ENCODE measurements at regions not wholly inside any gene's neighbourhood (a gene's known extent, or its start where the extent isn't known, plus 50 kb on each side); places are given as distances from the start of the nearest gene placed in this dataset.
"Not testable (repeated sequence)": the region's sequence is repeated elsewhere in the genome, so short reads cannot be mapped to it uniquely, and the experiment has no call there.

- Histone ChIP-seq H3K9me2 (replicated peaks; ENCODE audit: insufficient read depth, low read length) (no peaks in the 10 kb centered on the region; the same call in 1 of the 2 replicates), H3K27ac (ENCODE audit: low read depth, low read length) (no peak overlapping the region), H3K36me3 (ENCODE audit: low read length) (no peaks in the 10 kb centered on the region), H3K4me2 (ENCODE audit: low read depth, low read length, poor library complexity, severe bottlenecking) (no peak overlapping the region), H3K27me3 (ENCODE audit: low read length) (no peaks in the 10 kb centered on the region), H3K9ac (ENCODE audit: low read length) (no peak overlapping the region), H3K9me3 (ENCODE audit: insufficient read depth, low read length) (no peaks in the 10 kb centered on the region), H2AFZ (ENCODE audit: low read depth, low read length, severe bottlenecking) (no peak overlapping the region), H3F3A (ENCODE audit: insufficient read depth) (no peaks in the 10 kb centered on the region), H3K4me3 (ENCODE audit: insufficient read depth, low read length, poor library complexity, severe bottlenecking) (no peak overlapping the region), H4K20me1 (ENCODE audit: low read depth, low read length) (no peaks in the 10 kb centered on the region), H3K79me2 (ENCODE audit: insufficient read depth, low read length) (no peaks in the 10 kb centered on the region)
- no peak for TF ChIP-seq CTCF (IDR thresholded peaks at IDR 0.05; ENCODE audit: insufficient read depth, low read length, poor library complexity, severe bottlenecking)
- TF ChIP-seq EZH2phosphoT487 (conservative IDR thresholded peaks at IDR 0.05; ENCODE audit: low read length): no peak
Observed at GRCh38 chr5:121485281-121485680, 366.4 kb upstream of the FTMT start.

GRCh38 chr5:121485999-121486398 is 365.7 kb upstream of the FTMT start:
- H3K9me3 ChIP-seq (ENCODE audit: insufficient read depth, low read length); H2AFZ ChIP-seq (ENCODE audit: low read depth, low read length, severe bottlenecking); H3K4me3 ChIP-seq (ENCODE audit: insufficient read depth, low read length, poor library complexity, severe bottlenecking); H3K4me2 ChIP-seq (ENCODE audit: low read depth, low read length, poor library complexity, severe bottlenecking); H3F3A ChIP-seq (ENCODE audit: insufficient read depth); H3K36me3 ChIP-seq (ENCODE audit: low read length); H3K9ac ChIP-seq (ENCODE audit: low read length); H3K79me2 ChIP-seq (ENCODE audit: insufficient read depth, low read length); H3K27me3 ChIP-seq (ENCODE audit: low read length); H3K27ac ChIP-seq (ENCODE audit: low read depth, low read length); H4K20me1 ChIP-seq (ENCODE audit: low read depth, low read length); H3K9me2 ChIP-seq (replicated peaks; ENCODE audit: insufficient read depth, low read length): not testable (repeated sequence)

DNA sequence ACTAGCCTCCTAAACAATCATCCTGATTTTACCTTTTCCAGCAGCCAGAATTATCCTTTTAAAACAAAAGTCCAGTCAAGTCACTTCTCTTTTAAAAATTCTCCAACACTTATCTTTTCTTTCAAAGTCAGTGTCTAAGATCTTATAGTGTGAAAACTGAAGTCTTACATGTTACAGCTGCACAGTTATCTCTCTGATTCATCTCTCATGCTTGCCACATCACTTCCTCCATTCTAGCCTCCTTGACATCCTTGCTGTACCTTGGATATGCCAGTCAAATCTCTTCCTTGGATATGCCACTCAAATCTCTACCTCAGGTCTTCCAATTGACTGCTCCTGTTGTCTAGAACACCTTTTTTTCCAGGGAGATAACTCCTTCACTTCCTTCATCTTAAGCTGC is 361.7 kb upstream of the FTMT start:
- no peak overlapping the region for H3K9ac ChIP-seq (ENCODE audit: low read length)
- no peak overlapping the region for H3K4me3 ChIP-seq (ENCODE audit: insufficient read depth, low read length, poor library complexity, severe bottlenecking)
- TF ChIP-seq CTCF (IDR thresholded peaks at IDR 0.05; ENCODE audit: insufficient read depth, low read length, poor library complexity, severe bottlenecking): no peak
- TF ChIP-seq EZH2phosphoT487 (conservative IDR thresholded peaks at IDR 0.05; ENCODE audit: low read length): no peak
- no peaks in the 10 kb centered on the region for H3K27me3 ChIP-seq (ENCODE audit: low read length)
- no peaks in the 10 kb centered on the region for H3K9me3 ChIP-seq (ENCODE audit: insufficient read depth, low read length)
- H3F3A ChIP-seq (ENCODE audit: insufficient read depth): no peaks in the 10 kb centered on the region
- H3K4me2 ChIP-seq (ENCODE audit: low read depth, low read length, poor library complexity, severe bottlenecking): no peak overlapping the region
- no peaks in the 10 kb centered on the region for H3K79me2 ChIP-seq (ENCODE audit: insufficient read depth, low read length)
- no peaks in the 10 kb centered on the region; the same call in 1 of the 2 replicates for H3K9me2 ChIP-seq (replicated peaks; ENCODE audit: insufficient read depth, low read length)
- H2AFZ ChIP-seq (ENCODE audit: low read depth, low read length, severe bottlenecking): no peak overlapping the region
- H4K20me1 ChIP-seq (ENCODE audit: low read depth, low read length): no peaks in the 10 kb centered on the region
- H3K27ac ChIP-seq (ENCODE audit: low read depth, low read length): no peak overlapping the region
- H3K36me3 ChIP-seq (ENCODE audit: low read length): no peaks in the 10 kb centered on the region

- Histone ChIP-seq H3K9me3 (ENCODE audit: insufficient read depth, low read length) (no peaks in the 10 kb centered on the region), H3K27me3 (ENCODE audit: low read length) (no peaks in the 10 kb centered on the region), H3K4me2 (ENCODE audit: low read depth, low read length, poor library complexity, severe bottlenecking) (no peak overlapping the region), H3K9ac (ENCODE audit: low read length) (no peak overlapping the region), H3F3A (ENCODE audit: insufficient read depth) (no peaks in the 10 kb centered on the region), H2AFZ (ENCODE audit: low read depth, low read length, severe bottlenecking) (no peak overlapping the region), H3K27ac (ENCODE audit: low read depth, low read length) (no peak overlapping the region), H3K36me3 (ENCODE audit: low read length) (no peaks in the 10 kb centered on the region), H3K79me2 (ENCODE audit: insufficient read depth, low read length) (no peaks in the 10 kb centered on the region), H3K9me2 (replicated peaks; ENCODE audit: insufficient read depth, low read length) (no peaks in the 10 kb centered on the region), H3K4me3 (ENCODE audit: insufficient read depth, low read length, poor library complexity, severe bottlenecking) (no peak overlapping the region), H4K20me1 (ENCODE audit: low read depth, low read length) (no peaks in the 10 kb centered on the region)
- TF ChIP-seq CTCF (IDR thresholded peaks at IDR 0.05; ENCODE audit: insufficient read depth, low read length, poor library complexity, severe bottlenecking) (no peak), EZH2phosphoT487 (conservative IDR thresholded peaks at IDR 0.05; ENCODE audit: low read length) (no peak)
Observed at GRCh38 chr5:121497176-121497575, 354.5 kb upstream of the FTMT start.

Measured in SU-DHL-6 (cell line).